SK-N-SH treated with all-trans-retinoic acid at 6 μM for 48 hours (cell line): ENCODE measurements at regions not wholly inside any gene's neighbourhood (a gene's known extent, or its start where the extent isn't known, plus 50 kb on each side); places are given as distances from the start of the nearest gene placed in this dataset.

Experiments used
- ATAC-seq: fragments of 200-7000 bp; cut with Tn5 transposase; 3 replicates; pipeline ENCODE4 v1.9.1; 2020; ENCODE audit warnings: mild to moderate bottlenecking, moderate library complexity
- ARNTL ChIP-seq: fragments of 450-650 bp; formaldehyde crosslinking; IDR thresholded peaks from 2 replicates; pipeline ENCODE4 v1.5.0; 2020; ENCODE audit warnings: low read depth, mild to moderate bottlenecking, moderate library complexity, borderline replicate concordance
- BACH2 ChIP-seq: fragments of 250-450 bp; sonication (Bioruptor Pico); IDR thresholded peaks from 2 replicates; pipeline ENCODE4 v1.9.0; 2021; ENCODE audit warnings: mild to moderate bottlenecking, borderline replicate concordance
- CSDC2 ChIP-seq: fragments of 250-450 bp; sonication (Bioruptor Pico); IDR thresholded peaks from 2 replicates; pipeline ENCODE4 v1.5.0; 2020; ENCODE audit warnings: mild to moderate bottlenecking, moderate library complexity
- ESRRG ChIP-seq: fragments of 250-450 bp; sonication (Bioruptor Pico); IDR thresholded peaks from 2 replicates; pipeline ENCODE4 v1.6.1; 2021; ENCODE audit warnings: mild to moderate bottlenecking
- GLIS3 ChIP-seq: fragments of 250-450 bp; sonication (Bioruptor Pico); IDR thresholded peaks from 2 replicates; pipeline ENCODE4 v1.5.0; 2020; ENCODE audit warnings: mild to moderate bottlenecking, moderate library complexity
- ISL1 ChIP-seq: fragments of 250-450 bp; sonication (Bioruptor Pico); IDR thresholded peaks from 2 replicates; pipeline ENCODE4 v2.1.2; 2022; ENCODE audit warnings: mild to moderate bottlenecking, moderate library complexity
- OSR1 ChIP-seq: fragments of 250-450 bp; sonication (Bioruptor Pico); IDR thresholded peaks from 2 replicates; pipeline ENCODE4 v1.8.0; 2022; ENCODE audit warnings: moderate library complexity, mild to moderate bottlenecking, inconsistent platforms
- PPARA ChIP-seq: fragments of 250-450 bp; sonication (Bioruptor Pico); IDR thresholded peaks from 2 replicates; pipeline ENCODE4 v1.5.0; 2020; ENCODE audit warnings: mild to moderate bottlenecking, borderline replicate concordance
- RARB ChIP-seq: fragments of 250-450 bp; sonication (Bioruptor Pico); IDR thresholded peaks from 2 replicates; pipeline ENCODE4 v1.8.0; 2021; ENCODE audit warnings: mild to moderate bottlenecking, moderate library complexity
- SNAI2 ChIP-seq: fragments of 250-450 bp; sonication (Bioruptor Pico); IDR thresholded peaks from 2 replicates; pipeline ENCODE4 v1.5.0; 2020; ENCODE audit warnings: mild to moderate bottlenecking, moderate library complexity
- TCF4 ChIP-seq: fragments of 250-450 bp; sonication (Bioruptor Pico); IDR thresholded peaks from 2 replicates; pipeline ENCODE4 v1.8.0; 2021; ENCODE audit warnings: mild to moderate bottlenecking, moderate library complexity, borderline replicate concordance
- TOX ChIP-seq: fragments of 250-450 bp; sonication (Bioruptor Pico); IDR thresholded peaks from 2 replicates; pipeline ENCODE4 v1.8.0; 2021; ENCODE audit warnings: mild to moderate bottlenecking, moderate library complexity, borderline replicate concordance
- ZC3H10 ChIP-seq: fragments of 250-450 bp; sonication (Bioruptor Pico); IDR thresholded peaks from 2 replicates; pipeline ENCODE4 v1.5.1; 2021; ENCODE audit warnings: mild to moderate bottlenecking, moderate library complexity
- ZFP3 ChIP-seq: fragments of 250-450 bp; sonication (Bioruptor Pico); IDR thresholded peaks from 2 replicates; pipeline ENCODE4 v1.5.0; 2020; ENCODE audit warnings: mild to moderate bottlenecking, moderate library complexity
- ZFP30 ChIP-seq: fragments of 450-650 bp; formaldehyde crosslinking; IDR thresholded peaks from 2 replicates; pipeline ENCODE4 v1.5.0; 2022; ENCODE audit warnings: mild to moderate bottlenecking, moderate library complexity
- ZNF70 ChIP-seq: fragments of 450-650 bp; formaldehyde crosslinking; IDR thresholded peaks from 2 replicates; pipeline ENCODE4 v1.5.0; 2020; ENCODE audit warnings: mild to moderate bottlenecking, moderate library complexity
- ZNF8 ChIP-seq: fragments of 450-650 bp; formaldehyde crosslinking; IDR thresholded peaks from 2 replicates; pipeline ENCODE4 v1.5.0; 2020; ENCODE audit warnings: mild to moderate bottlenecking, moderate library complexity
- TF ChIP-seq, protein P1 (sequence below): fragments of 250-450 bp; sonication (Bioruptor Pico); IDR thresholded peaks from 2 replicates; pipeline ENCODE4 v1.5.1; 2020; ENCODE audit warnings: low read depth, mild to moderate bottlenecking, moderate library complexity
- TF ChIP-seq, protein P2 (sequence below): fragments of 250-450 bp; sonication (Bioruptor Pico); IDR thresholded peaks from 2 replicates; pipeline ENCODE4 v1.5.1; 2021; ENCODE audit warnings: mild to moderate bottlenecking, moderate library complexity
- TF ChIP-seq, protein P3 (sequence below): fragments of 250-450 bp; sonication (Bioruptor Pico); IDR thresholded peaks from 2 replicates; pipeline ENCODE4 v1.5.0; 2020; ENCODE audit warnings: mild to moderate bottlenecking, moderate library complexity
- TF ChIP-seq, protein P4 (sequence below): fragments of 250-450 bp; sonication (Bioruptor Pico); IDR thresholded peaks from 2 replicates; pipeline ENCODE4 v1.8.0; 2020; ENCODE audit warnings: mild to moderate bottlenecking, moderate library complexity, borderline replicate concordance
- TF ChIP-seq, protein P5 (sequence below): fragments of 250-450 bp; sonication (Bioruptor Pico); IDR thresholded peaks from 2 replicates; pipeline ENCODE4 v1.8.0; 2021; ENCODE audit warnings: low read depth, mild to moderate bottlenecking, moderate library complexity, borderline replicate concordance

DNA sequence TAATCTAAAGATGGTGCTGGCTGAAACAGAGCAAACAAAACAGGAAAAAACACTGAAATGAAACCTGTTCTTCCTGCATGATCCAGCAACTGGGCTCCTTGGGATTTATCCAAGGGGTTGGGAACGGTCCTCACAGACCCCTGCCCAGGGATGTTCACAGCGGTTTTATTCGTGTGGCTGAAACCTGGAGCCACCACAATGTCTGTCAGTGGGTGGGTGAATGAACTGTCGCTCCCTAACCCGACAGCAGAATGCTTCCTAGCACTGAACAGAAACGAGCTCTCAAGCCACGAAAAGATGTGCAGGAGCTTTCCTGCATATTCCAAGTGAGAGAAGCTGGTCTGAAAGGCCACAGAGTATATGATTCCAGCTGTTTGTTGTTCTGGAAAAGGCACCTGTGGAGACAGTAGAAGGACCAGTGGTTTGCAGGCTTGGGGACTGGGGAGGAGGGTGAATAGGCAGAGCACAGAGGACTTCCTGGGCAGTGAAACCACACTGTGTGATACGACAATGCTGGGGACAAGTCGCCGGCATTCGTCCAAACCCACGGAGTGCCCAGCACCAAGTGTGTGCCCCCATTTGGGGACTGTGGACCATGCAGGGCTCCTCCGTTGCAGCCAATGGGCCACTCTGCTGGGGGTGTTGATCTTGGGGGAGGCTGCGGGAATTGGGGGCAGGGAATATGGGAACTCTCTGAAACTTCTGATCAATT, 73.9 kb downstream of the TEX29 start:
- ATAC-seq: no peak
- no peak for TF ChIP-seq CSDC2
- no peak for TF ChIP-seq PPARA (CRISPR knock-in tag)
- no peak for TF ChIP-seq ISL1 (CRISPR knock-in tag)
- no peak for TF ChIP-seq RARB
- no peak for TF ChIP-seq GLIS3 (CRISPR knock-in tag)
- no peak for TF ChIP-seq OSR1 (CRISPR knock-in tag)
- no peak for TF ChIP-seq TCF4 (CRISPR knock-in tag)
- no peak for TF ChIP-seq ZNF8
- TF ChIP-seq, protein P1, sequence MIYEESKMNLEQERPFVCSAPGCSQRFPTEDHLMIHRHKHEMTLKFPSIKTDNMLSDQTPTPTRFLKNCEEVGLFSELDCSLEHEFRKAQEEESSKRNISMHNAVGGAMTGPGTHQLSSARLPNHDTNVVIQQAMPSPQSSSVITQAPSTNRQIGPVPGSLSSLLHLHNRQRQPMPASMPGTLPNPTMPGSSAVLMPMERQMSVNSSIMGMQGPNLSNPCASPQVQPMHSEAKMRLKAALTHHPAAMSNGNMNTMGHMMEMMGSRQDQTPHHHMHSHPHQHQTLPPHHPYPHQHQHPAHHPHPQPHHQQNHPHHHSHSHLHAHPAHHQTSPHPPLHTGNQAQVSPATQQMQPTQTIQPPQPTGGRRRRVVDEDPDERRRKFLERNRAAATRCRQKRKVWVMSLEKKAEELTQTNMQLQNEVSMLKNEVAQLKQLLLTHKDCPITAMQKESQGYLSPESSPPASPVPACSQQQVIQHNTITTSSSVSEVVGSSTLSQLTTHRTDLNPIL (CRISPR knock-in tag): no peak
- TF ChIP-seq, protein P2, sequence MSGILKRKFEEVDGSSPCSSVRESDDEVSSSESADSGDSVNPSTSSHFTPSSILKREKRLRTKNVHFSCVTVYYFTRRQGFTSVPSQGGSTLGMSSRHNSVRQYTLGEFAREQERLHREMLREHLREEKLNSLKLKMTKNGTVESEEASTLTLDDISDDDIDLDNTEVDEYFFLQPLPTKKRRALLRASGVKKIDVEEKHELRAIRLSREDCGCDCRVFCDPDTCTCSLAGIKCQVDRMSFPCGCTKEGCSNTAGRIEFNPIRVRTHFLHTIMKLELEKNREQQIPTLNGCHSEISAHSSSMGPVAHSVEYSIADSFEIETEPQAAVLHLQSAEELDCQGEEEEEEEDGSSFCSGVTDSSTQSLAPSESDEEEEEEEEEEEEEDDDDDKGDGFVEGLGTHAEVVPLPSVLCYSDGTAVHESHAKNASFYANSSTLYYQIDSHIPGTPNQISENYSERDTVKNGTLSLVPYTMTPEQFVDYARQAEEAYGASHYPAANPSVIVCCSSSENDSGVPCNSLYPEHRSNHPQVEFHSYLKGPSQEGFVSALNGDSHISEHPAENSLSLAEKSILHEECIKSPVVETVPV (CRISPR knock-in tag): no peak
- TF ChIP-seq, protein P3, sequence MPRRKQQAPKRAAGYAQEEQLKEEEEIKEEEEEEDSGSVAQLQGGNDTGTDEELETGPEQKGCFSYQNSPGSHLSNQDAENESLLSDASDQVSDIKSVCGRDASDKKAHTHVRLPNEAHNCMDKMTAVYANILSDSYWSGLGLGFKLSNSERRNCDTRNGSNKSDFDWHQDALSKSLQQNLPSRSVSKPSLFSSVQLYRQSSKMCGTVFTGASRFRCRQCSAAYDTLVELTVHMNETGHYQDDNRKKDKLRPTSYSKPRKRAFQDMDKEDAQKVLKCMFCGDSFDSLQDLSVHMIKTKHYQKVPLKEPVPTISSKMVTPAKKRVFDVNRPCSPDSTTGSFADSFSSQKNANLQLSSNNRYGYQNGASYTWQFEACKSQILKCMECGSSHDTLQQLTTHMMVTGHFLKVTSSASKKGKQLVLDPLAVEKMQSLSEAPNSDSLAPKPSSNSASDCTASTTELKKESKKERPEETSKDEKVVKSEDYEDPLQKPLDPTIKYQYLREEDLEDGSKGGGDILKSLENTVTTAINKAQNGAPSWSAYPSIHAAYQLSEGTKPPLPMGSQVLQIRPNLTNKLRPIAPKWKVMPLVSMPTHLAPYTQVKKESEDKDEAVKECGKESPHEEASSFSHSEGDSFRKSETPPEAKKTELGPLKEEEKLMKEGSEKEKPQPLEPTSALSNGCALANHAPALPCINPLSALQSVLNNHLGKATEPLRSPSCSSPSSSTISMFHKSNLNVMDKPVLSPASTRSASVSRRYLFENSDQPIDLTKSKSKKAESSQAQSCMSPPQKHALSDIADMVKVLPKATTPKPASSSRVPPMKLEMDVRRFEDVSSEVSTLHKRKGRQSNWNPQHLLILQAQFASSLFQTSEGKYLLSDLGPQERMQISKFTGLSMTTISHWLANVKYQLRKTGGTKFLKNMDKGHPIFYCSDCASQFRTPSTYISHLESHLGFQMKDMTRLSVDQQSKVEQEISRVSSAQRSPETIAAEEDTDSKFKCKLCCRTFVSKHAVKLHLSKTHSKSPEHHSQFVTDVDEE (CRISPR knock-in tag): no peak
- TF ChIP-seq ARNTL (CRISPR knock-in tag): no peak
- TF ChIP-seq ZFP3: no peak
- no peak for TF ChIP-seq ZNF70 (CRISPR knock-in tag)
- TF ChIP-seq, protein P4, sequence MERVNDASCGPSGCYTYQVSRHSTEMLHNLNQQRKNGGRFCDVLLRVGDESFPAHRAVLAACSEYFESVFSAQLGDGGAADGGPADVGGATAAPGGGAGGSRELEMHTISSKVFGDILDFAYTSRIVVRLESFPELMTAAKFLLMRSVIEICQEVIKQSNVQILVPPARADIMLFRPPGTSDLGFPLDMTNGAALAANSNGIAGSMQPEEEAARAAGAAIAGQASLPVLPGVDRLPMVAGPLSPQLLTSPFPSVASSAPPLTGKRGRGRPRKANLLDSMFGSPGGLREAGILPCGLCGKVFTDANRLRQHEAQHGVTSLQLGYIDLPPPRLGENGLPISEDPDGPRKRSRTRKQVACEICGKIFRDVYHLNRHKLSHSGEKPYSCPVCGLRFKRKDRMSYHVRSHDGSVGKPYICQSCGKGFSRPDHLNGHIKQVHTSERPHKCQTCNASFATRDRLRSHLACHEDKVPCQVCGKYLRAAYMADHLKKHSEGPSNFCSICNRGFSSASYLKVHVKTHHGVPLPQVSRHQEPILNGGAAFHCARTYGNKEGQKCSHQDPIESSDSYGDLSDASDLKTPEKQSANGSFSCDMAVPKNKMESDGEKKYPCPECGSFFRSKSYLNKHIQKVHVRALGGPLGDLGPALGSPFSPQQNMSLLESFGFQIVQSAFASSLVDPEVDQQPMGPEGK (CRISPR knock-in tag): no peak
- TF ChIP-seq, protein P5, sequence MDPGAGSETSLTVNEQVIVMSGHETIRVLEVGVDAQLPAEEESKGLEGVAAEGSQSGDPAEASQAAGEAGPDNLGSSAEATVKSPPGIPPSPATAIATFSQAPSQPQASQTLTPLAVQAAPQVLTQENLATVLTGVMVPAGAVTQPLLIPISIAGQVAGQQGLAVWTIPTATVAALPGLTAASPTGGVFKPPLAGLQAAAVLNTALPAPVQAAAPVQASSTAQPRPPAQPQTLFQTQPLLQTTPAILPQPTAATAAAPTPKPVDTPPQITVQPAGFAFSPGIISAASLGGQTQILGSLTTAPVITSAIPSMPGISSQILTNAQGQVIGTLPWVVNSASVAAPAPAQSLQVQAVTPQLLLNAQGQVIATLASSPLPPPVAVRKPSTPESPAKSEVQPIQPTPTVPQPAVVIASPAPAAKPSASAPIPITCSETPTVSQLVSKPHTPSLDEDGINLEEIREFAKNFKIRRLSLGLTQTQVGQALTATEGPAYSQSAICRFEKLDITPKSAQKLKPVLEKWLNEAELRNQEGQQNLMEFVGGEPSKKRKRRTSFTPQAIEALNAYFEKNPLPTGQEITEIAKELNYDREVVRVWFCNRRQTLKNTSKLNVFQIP (CRISPR knock-in tag): no peak
- TF ChIP-seq ZFP30 (CRISPR knock-in tag): no peak
- TF ChIP-seq ZC3H10: no peak
- no peak for TF ChIP-seq SNAI2
- no peak for TF ChIP-seq BACH2 (CRISPR knock-in tag)
- TF ChIP-seq, all 23 proteins: peak for 0

DNA sequence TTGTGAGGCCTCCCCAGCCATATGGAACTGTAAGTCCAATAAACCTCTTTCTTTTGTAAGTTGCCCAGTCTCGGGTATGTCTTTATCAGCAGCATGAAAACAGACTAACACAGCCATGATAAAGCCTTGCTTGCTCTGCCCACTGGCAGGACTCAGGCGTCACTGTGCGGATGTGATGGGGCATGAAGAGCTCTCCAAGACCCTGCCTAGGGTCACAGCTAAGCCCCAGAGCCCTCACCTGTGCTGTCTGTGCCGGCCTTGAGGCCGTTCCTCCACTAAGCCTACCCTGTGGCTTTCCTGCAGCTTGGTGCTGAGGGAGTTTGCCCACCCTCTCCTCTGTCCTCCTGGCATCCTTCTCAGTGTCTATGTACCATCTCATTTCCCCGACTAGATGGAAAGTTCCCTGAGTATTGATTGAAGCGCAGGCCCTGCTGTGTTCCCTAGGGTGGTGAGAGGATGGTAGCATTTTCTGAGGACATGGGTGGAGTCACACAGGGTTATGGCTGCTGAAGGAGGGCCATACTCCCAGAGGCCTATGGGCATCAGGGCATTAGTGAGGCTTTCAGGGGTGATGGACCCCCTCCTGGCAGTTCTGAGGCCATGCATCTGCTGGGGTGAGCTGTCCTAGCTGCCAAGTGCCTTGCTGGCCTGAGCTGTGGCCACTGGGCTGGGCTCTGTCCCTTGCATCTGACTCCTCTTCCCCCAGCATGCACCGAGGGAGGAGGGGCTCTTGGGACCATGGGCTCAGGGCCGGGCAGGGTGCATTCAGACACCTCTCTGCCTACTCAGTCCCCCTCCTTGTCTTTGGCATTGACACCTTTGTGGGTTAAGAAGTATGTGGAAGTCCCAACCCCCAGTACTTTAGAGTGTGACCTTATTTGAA, 75.3 kb downstream of the TEX29 start:
- no peak for ATAC-seq
- TF ChIP-seq ZNF70 (CRISPR knock-in tag): no peak
- no peak for TF ChIP-seq ESRRG (CRISPR knock-in tag)
- TF ChIP-seq, protein P1 (CRISPR knock-in tag): no peak
- no peak for TF ChIP-seq ZFP30 (CRISPR knock-in tag)
- no peak for TF ChIP-seq RARB
- no peak for TF ChIP-seq ZNF8
- TF ChIP-seq, protein P2 (CRISPR knock-in tag): no peak
- no peak for TF ChIP-seq ZC3H10
- no peak for TF ChIP-seq TOX (CRISPR knock-in tag)
- no peak for TF ChIP-seq TCF4 (CRISPR knock-in tag)
- TF ChIP-seq ISL1 (CRISPR knock-in tag): no peak
- TF ChIP-seq, protein P3 (CRISPR knock-in tag): no peak
- no peak for TF ChIP-seq BACH2 (CRISPR knock-in tag)
- no peak for TF ChIP-seq OSR1 (CRISPR knock-in tag)
